HG03354 (cell line): ENCODE measurements at regions not wholly inside any gene's neighbourhood (a gene's known extent, or its start where the extent isn't known, plus 50 kb on each side); places are given as distances from the start of the nearest gene placed in this dataset.
A peak's percentile ranks its signal among the peaks of the same experiment; 100 is the strongest.

Source experiments
- ATAC-seq: cut with Tn5 transposase; IDR thresholded peaks from one replicate; pipeline ENCODE4 v1.9.1; 2021; ENCODE audit warnings: mild to moderate bottlenecking; ENCODE audit not compliant: unreplicated experiment, poor library complexity, severe bottlenecking

DNA sequence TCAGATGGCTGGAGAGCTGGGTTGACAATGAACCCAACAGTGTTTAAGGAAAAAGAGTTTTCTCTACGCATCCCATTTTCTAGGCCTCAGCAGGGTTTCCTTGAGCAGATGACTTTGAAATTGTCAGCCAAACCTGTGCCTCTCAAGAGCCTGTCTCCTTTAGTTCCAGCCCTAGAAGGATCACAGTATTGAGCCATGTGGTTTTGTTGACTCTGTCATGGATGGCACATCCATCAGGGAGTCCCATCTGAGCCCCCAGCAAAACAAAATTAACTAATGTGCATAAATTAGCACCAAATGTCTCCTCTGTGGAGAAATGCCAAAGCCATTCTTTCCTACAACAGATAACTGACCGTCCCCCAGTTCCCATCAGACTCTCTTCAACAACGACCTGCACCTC, 103.8 kb upstream of the BLID start:
- no peak for ATAC-seq

DNA sequence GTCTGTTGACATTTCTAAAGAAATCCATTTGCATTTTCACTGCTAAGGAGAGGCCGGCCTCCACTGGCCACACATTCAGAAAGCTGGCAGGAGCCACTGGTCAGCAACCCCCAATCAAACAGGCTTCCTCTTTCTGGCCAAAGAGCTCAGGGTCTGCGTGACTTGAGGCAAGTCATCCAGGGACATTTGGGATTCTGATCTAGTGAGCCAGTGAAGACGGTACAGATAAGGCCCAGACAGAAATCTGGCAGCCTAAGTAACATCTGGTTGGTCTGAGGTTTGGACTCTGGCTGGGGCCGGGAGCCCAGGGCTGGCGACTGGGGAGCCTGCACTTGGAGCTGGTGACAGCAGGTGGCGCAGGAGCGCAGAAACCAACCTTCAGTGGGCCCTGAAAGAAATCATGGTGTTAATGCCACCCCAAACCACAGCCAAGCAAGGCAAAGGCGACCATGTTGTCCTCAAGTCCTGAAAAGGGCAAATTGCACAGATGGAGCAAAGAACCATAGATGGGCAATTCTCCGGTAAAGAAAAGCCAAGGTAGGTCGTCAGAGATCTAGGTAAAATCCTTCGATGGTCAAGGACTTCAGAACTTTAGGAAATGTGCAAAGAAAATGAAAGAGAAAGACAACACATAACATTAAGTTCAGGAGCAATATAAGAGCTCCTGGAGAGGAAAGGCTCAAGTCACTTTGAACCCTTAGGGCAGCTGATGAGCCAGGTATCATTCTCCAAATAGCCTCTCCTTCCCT, 99.4 kb upstream of the BLID start:
- ATAC-seq = peak; percentile 91

DNA sequence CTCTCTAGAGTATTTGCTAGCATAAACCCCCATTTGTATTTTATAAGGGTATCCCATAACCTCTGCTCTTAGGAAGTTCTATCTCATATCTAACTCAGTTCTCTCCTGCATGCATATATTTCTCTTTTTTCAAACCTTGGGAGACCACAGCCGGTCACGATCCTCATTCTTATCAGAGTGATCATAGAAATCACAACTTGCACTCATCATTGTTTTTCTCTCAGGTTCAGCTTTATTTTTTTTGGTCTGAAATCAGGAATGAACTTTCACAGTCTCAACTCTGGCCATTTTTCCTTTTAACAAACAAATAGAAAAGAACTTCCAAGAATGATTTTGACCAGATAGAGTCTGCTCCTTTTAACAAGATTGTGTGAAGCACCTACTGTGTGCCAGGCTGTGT, 98.6 kb upstream of the BLID start:
- no peak for ATAC-seq

DNA sequence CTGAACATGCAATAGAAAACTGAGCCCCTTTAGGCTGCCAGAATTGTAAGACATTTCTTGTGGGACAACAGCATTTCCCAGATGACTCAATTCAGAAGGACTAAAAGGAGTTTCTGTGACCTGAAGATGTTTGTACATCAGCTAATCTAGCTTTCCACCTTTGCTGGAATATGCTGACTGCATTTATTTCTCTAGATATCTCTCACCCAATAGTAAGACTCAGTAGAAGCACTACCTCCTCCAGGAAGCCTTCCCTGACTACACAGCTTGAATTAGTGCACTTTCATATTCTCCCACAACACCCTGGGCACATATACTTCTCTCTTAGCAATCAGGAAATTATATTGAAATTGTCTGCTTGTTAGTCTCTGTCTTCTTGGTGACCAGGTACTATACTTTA, 98.1 kb upstream of the BLID start:
- ATAC-seq = no peak

DNA sequence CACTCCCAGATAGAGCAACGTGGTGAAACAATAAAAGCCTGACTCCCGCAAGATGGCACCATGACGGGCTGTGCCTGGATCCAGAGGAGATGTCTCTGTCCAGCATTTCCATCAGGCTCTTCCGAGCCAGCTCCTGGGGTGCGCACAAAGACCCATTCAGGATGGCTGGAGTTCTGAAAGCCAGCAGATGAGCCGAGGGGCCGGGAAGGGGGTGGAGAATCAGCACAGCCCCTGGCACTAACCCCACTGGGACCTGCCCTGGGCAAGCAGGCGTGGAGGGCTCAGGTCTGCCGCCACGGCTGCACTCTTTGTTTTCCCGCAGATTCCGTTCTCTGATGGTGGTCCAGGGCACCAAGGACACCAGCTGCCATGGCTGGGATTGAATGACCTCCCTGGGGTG, 97.2 kb upstream of the BLID start:
- no peak for ATAC-seq

DNA sequence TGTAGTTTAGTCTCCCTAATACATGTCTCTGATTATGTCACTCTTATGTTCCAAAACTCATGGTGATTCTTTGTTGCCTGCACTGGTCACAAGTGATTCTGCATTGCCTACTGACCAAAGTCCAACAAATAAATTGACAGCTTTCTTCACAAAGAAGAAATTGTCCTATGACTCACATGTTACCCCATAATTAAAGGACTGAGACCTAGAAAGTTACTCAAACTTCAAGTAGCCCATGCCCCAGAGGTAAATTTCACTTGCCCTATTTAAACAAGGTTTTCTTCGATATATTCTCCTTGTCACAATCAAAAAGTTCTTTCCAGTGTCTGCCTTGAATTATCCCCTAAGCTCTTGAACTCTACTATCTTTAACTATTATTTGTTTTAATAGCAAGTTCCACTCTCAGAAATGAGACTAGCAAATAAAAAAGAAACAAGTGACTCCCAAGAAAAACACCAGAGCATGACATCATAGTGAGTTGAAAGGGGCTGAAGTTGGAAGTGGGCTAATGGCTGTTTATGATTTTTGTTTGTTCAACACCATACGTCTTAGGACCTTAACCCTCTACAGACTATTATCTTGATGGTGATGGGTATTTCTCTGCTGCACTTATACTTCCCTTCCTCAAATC, 94.5 kb upstream of the BLID start:
- ATAC-seq = no peak

DNA sequence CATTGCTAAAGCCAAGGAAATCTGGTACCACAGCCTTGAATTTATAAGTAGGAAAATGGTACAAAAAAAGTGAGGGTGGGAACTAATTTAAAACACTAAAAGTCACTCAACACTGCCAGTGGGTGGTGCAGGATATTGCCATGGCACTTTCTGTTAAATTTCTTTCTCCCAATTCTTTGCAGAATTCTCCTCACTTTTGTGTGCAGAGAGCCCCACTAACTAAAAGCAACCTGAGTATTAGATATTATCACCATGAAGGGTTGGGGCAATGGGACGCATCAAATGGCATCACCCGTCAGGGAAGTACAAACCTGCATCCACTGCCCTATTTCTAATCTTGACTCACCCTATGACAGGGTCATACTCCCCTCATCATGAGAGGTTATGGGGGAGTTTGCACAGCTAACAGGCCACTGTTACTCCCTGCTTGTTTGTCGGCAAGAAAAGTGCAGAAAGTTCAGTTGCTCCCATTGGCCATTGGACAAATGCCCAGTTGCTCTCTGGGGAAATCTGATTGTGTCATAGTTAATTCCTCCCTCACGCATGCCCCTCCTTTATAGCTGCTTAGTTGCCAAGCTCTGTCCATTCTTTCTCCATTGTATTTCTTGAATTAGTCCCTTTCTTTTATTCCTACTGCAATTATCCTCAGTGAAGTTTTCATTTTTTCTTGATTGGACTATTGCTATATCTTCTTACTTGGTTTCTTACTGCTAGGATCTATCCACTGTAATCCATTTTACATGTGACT, 93.8 kb upstream of the BLID start:
- ATAC-seq = no peak

DNA sequence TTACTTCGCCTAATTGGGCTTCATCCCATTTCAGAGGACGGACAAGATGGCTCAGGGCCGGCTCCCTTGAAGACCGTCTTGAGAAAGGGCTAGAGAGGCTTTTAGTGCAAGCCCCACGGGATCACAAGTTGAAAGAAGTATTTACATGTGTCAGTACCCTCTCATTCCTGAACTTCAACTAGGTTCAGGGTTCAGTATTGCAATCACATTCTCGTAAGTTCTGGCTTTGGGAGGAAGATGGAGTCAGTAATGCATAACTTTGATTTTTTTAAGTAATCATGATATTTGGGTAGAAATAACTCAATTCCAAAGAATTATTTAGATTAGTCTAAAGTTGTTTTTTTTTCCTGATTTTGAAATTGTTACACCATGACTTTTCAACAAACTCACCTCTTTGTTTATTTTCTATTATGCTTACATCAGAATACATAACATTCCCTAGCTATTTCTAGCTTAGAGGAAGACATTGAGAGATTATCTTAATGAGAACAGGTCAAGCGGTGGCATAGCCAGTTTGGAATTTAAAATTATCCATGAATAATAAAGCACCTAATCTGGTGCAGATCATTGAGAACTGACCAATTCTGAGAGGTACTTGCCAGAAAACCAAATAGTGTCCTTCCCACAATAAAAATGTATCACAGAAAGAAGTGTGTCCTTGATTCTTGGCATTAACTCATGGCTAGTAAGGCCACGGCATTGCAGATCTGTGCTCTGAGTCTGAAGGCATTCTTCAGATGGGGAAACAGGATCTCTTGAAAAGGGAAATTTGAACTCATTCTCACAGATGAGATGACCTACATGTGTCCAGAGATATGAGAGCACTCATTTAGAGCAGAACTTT, 92.1 kb upstream of the BLID start:
- ATAC-seq = no peak

DNA sequence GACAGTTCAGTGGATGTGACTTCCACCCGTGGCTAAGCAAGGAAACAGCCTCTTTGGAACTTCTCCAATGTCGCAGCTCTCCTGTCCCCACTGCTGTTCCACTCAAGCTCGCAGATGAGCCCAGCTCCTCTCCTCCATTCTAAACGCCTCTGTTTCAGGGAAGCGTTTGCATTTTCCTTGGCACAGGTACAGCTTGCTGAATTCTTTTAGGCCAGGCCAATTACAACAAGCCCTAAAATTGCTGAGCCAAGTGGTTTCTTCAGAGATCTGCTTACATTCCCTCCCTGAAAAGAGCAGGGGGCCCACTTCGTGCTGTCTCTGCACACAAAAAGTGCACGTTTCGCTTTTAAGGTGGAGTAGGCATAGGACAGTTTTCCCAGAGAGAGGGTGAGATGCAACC, 91.5 kb upstream of the BLID start:
- ATAC-seq = no peak

DNA sequence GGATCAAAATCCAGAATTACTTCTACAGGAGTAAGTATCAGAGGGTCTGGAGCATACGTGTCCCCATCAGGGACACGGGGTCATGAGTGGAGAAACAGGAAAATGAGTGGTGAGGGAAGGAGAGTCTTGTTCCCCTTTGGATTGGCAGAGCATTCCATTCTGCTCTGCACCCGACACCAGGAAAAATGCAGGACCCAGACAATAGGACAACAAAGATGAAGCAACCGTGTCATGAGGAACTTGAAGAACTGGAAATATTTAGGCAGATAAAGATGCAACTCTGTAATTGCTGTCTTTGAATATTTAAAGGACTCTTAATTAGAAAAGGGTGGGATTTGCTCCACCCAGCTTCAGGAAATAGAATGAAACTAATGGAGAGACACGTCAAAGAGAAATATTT, 89.0 kb upstream of the BLID start:
- no peak for ATAC-seq

DNA sequence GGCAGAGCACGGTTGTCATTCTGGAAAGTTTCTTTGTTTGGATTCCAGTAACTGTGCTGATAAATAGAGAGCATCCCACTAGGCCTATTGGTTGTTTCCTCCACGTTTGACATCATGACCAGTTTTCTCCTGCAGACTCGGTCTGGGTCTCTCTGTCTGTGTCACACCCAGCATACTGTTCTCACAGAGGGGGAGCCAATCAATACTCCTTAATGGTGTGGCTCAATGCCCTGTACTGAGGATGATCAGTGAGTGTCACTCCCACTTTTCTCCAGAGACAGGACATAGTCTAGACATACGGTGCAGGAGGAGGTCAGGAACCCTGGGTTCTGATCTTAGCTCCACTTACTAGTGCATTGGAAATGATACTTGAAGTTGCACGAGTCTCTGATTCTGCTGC, 88.2 kb upstream of the BLID start:
- no peak for ATAC-seq

DNA sequence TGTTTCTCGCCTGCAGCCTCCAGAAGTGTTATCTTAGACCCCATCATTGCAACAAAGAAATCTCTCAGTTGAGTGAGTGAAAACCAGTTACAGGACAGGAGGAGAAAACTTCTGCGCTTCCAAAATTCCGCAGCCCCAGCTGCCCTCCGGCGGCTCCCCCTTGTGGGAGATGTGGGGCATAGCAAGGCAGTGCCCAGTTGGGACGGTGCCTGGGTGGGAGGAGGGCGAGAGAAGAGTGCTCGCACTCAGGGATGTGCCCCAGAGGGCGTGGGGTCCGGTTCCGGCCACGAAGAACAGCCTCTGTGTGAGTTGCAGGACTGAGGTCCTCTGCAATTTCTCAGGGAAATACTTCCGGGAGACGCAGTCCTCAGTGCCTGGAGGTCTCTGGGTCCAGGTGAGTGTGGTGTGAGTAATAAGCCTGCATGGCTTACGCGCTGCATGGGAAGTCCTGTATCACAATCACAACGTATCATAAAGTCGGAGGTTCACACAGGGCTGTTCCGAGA, 87.0 kb upstream of the BLID start:
- ATAC-seq = peak; percentile 89

DNA sequence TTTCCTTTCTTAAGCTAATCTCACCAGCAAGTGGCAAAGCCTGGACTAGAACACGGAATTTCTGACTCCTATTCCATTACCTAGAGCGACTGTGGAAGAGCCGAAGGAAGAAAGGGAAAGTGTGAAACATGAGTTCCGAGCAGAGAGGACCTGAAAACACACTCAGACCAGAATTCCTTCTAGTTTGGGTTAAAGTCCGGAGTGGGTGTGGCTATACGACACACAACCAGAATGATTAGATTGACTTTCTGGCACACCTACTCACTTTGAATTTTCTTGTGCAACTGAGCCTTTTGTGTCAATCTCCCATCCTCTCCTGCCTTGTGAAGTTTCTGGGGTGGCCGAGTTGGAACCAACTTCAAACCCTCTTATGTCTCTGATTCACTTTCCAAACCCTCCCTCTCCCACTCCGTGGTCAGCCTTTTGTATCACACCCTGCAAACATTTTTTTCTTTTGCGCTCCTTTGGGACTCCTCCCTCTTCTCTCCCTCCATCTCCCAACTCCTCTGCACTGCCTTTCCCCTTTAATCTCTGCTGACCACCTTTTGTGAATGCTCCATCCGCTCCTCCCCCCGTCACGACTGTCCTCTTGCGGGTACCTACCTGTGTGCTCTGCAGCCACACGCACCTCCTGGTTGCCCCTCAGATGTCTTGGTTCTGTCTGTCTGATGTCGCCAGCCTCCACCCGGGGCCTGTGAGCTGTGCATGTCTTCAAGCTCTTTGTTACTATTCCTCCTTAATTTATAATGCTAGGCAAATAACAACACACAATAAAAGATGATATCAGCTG, 86.3 kb upstream of the BLID start:
- peak; percentile 20 for ATAC-seq

DNA sequence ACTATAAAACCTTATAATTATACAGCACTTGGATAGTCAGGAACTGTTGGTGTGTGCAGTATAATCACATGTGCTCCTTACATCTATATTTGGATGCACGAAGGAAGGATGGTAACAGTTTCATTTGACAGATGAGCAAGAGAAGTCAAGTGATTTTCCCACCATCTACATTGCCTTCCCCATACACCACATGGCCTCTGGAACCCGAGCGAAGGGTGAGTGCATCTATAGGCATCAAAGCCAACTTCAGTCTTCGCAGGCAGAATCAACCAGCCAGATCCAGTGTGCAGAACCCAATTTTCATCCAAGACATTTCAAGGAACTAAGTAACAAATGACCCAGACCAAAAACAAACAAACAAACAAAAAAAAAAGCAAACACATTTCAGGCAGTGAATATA, 85.1 kb upstream of the BLID start:
- no peak for ATAC-seq

DNA sequence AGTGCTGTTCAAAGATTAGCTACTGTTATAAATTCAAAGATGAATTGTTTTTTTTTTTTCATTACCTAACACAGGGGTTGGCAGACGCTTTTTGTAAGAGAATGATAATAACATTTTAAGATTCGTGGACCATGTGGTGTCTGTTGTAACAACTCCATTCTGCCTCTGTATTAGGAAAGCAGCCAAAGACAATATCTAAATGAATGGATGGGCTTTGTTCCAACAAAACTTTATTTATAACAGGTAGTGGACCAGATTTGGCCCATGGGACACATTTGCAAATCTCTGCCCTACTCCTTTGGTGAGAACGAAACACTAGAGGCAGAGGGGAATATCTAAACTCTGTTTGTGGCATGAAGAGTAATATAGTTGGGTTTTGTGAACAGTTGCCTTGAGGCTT, 83.6 kb upstream of the BLID start:
- no peak for ATAC-seq

DNA sequence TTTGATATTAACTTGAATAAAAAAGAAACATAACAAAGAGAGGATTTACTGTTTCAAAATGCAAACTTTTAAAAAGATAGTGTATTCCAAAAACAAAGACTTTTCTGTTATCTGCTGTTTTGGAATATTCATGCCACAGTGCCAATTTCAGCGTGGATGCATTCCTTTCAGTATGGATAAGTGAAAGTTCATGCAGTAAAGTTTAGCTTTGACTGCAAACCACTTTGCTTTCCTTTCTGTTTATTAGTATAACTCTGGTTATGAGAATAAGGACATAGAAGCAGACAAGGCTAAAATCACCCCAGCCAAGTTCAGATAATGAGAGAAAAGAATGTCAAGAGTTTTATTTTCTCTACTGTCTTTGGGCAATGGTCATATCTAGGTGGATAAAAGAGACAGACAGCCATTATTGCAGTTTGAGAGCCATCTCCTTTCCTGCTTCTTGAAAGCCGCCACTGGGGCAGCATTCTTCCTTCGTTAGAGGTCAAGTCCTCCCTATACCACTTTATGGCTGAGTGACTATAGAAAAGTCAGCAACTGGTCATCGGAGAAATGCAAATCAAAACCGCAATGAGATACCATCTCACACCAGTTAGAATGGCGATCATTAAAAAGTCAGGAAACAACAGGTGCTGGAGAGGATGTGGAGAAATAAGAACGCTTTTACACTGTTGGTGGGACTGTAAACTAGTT, 82.4 kb upstream of the BLID start:
- ATAC-seq = no peak

DNA sequence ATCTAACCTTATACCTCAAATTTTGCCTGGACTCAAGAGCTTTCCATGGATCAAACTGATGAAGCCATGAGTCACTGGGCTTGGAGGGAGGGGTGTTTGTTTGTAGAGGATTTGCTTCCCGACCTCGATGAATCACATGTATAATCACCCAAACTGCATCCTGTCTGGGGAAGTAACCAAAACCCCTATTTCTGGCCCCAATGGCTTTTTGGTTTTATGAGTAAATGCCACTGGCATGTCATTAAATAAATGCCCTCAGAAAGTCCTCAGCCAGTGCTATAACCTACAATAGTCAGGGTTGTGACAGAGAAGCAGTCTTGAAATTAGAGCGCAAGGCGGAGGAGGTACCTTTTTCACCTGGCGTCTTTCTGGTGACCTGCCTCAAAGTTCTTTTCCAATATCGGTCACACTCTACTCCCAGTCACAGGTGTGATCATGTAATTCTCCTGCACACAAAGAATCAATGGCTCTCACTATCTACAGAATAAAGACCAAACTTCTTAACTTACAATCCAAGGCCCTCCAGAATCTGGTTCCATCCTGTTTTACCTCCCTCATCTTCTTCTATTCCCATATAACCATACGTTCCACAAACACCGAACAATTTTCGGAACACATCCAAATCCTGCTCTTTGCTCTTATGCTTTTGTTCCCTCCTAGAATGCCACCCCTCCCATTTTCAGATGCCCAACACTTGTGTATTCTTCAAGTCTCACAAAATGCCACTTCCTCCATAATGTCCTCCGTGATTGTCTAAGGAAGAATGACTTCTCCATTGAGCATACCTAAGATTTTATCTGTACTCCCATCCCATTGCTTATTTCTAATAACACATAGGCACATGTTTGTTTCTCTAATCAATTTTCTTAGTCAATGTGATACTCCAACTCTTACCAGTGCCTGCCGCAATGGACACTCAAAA, 81.3 kb upstream of the BLID start:
- ATAC-seq = no peak

DNA sequence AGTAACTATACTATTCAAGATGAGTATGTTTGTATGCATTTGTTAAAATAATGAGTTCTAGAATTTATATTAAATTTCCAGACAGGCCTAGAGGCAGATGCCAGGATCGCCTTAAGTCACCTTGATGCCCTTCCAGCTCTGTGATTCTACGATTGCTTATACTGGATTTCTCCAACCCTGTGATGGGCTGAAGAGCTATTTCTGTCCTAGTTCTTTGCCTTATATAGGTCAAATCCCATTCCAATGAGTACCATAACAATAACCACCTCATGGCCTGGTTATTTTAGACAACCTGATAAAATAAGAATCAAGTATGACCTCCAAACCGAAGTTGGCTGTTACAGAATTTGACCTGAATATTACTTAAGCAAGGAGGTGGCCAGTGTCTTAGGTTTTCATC, 79.8 kb upstream of the BLID start:
- no peak for ATAC-seq
